Panc1 (cell line): ENCODE measurements at regions not wholly inside any gene's neighbourhood (a gene's known extent, or its start where the extent isn't known, plus 50 kb on each side); places are given as distances from the start of the nearest gene placed in this dataset.

Source experiments
- POLR2AphosphoS5 ChIP-seq: IDR thresholded peaks from 2 replicates; pipeline ENCODE4 v1.6.1; 2012; ENCODE audit warnings: mild to moderate bottlenecking, low read depth, low read length, moderate library complexity
- SIN3A ChIP-seq: IDR thresholded peaks from 2 replicates; pipeline ENCODE4 v1.6.1; 2012; ENCODE audit warnings: low read depth, mild to moderate bottlenecking, low read length, moderate library complexity, borderline replicate concordance; ENCODE audit not compliant: insufficient read depth
- TCF7L2 ChIP-seq: IDR thresholded peaks from 2 replicates; pipeline ENCODE4 v1.6.1; 2011; ENCODE audit warnings: mild to moderate bottlenecking, low read depth, low read length, inconsistent platforms
- TF ChIP-seq, protein P1 (sequence below), 2 experiments: IDR thresholded peaks; 2 replicates each; pipeline ENCODE4 v1.6.1; 2011 to 2012; ENCODE audit warnings: low read depth in 2 of 2, control low read depth in 1 of 2, low read length in 1 of 2, mild to moderate bottlenecking in 1 of 2, moderate library complexity in 1 of 2; ENCODE audit not compliant: insufficient read depth in 1 of 2
- TF ChIP-seq, protein P2 (sequence below): fragments of 450-650 bp; IDR thresholded peaks from 2 replicates; pipeline ENCODE4 v1.5.1; 2017; ENCODE audit warnings: mild to moderate bottlenecking

DNA sequence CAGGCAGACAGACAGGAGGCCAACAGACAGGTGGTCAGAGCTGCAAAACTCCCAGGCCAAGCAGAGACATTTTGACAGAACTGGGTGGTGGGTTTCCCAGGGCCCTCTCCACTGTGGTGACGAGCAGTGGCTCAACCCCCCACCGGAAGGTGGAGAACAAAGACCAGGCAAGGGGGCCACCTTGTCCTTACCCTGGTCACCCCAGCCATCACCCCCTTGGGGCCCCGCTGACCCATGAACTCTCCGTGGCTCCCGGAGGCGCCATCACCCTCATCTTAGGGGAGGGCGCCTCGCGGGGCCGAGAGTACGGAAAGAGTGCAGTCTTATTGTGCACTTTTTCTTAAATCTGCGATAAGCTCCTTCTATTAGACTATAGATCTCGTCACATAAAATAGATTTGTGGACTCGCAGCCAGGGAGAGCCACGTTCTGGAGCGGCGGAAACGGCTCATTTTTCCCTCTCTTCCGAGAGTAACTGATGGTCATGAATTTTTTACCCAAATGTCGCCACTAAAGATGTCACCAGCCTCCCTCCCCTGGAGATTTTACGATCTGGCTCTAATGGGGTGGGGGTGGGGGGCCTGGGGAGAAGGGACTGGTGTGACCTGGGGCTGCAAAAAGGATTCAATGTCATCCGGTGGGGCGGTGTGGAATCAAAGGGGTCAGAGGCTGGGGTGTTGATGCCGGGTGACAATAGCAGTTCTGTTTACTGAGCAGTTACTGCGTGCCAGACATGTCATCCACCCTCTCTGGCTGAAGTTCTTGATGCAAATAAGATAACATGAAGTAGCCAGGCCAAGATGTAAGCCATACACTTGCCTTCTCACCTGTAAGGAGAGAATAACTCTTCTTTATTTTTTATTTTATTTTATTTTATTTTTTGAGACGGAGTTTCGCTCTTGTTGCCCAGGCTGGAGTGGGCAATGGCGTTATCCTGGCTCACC lies 71.1 kb upstream of the MYL10 start:
- TF ChIP-seq, protein P1, sequence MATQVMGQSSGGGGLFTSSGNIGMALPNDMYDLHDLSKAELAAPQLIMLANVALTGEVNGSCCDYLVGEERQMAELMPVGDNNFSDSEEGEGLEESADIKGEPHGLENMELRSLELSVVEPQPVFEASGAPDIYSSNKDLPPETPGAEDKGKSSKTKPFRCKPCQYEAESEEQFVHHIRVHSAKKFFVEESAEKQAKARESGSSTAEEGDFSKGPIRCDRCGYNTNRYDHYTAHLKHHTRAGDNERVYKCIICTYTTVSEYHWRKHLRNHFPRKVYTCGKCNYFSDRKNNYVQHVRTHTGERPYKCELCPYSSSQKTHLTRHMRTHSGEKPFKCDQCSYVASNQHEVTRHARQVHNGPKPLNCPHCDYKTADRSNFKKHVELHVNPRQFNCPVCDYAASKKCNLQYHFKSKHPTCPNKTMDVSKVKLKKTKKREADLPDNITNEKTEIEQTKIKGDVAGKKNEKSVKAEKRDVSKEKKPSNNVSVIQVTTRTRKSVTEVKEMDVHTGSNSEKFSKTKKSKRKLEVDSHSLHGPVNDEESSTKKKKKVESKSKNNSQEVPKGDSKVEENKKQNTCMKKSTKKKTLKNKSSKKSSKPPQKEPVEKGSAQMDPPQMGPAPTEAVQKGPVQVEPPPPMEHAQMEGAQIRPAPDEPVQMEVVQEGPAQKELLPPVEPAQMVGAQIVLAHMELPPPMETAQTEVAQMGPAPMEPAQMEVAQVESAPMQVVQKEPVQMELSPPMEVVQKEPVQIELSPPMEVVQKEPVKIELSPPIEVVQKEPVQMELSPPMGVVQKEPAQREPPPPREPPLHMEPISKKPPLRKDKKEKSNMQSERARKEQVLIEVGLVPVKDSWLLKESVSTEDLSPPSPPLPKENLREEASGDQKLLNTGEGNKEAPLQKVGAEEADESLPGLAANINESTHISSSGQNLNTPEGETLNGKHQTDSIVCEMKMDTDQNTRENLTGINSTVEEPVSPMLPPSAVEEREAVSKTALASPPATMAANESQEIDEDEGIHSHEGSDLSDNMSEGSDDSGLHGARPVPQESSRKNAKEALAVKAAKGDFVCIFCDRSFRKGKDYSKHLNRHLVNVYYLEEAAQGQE (IDR thresholded peaks at IDR 0.05; ENCODE audit: insufficient read depth in 1 of 2, low read depth in 2 of 2, low read length in 1 of 2) = no peak
- TF ChIP-seq POLR2AphosphoS5 (no peak), SIN3A (no peak), TCF7L2 (no peak)
- TF ChIP-seq, protein P2, sequence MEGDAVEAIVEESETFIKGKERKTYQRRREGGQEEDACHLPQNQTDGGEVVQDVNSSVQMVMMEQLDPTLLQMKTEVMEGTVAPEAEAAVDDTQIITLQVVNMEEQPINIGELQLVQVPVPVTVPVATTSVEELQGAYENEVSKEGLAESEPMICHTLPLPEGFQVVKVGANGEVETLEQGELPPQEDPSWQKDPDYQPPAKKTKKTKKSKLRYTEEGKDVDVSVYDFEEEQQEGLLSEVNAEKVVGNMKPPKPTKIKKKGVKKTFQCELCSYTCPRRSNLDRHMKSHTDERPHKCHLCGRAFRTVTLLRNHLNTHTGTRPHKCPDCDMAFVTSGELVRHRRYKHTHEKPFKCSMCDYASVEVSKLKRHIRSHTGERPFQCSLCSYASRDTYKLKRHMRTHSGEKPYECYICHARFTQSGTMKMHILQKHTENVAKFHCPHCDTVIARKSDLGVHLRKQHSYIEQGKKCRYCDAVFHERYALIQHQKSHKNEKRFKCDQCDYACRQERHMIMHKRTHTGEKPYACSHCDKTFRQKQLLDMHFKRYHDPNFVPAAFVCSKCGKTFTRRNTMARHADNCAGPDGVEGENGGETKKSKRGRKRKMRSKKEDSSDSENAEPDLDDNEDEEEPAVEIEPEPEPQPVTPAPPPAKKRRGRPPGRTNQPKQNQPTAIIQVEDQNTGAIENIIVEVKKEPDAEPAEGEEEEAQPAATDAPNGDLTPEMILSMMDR = no peak
